OCI-LY3 (cell line): ENCODE measurements at regions not wholly inside any gene's neighbourhood (a gene's known extent, or its start where the extent isn't known, plus 50 kb on each side); places are given as distances from the start of the nearest gene placed in this dataset.

ENCODE experiments used
- CTCF ChIP-seq: fragments of 200-600, 300-600 bp; sonication (generic); IDR thresholded peaks from 2 replicates; pipeline ENCODE4 v1.5.1; 2014; ENCODE audit warnings: antibody characterized with exemption, low read length, low read depth
- EZH2phosphoT487 ChIP-seq: fragments of 200-600 bp; shearing (Covaris generic); IDR thresholded peaks from 2 replicates; pipeline ENCODE4 v1.6.1; 2018; ENCODE audit warnings: antibody characterized with exemption, mixed run types, low read depth

GRCh38 chr7:29626730-29627129 is 63.1 kb downstream of the PRR15 start:
- TF ChIP-seq EZH2phosphoT487: no peak
- no peak for TF ChIP-seq CTCF
